HG02852 (cell line): ENCODE measurements at regions not wholly inside any gene's neighbourhood (a gene's known extent, or its start where the extent isn't known, plus 50 kb on each side); places are given as distances from the start of the nearest gene placed in this dataset.

ENCODE experiments used
- ATAC-seq: cut with Tn5 transposase; IDR thresholded peaks from one replicate; pipeline ENCODE4 v1.9.1; 2021; ENCODE audit warnings: mild to moderate bottlenecking, moderate library complexity; ENCODE audit not compliant: unreplicated experiment

DNA sequence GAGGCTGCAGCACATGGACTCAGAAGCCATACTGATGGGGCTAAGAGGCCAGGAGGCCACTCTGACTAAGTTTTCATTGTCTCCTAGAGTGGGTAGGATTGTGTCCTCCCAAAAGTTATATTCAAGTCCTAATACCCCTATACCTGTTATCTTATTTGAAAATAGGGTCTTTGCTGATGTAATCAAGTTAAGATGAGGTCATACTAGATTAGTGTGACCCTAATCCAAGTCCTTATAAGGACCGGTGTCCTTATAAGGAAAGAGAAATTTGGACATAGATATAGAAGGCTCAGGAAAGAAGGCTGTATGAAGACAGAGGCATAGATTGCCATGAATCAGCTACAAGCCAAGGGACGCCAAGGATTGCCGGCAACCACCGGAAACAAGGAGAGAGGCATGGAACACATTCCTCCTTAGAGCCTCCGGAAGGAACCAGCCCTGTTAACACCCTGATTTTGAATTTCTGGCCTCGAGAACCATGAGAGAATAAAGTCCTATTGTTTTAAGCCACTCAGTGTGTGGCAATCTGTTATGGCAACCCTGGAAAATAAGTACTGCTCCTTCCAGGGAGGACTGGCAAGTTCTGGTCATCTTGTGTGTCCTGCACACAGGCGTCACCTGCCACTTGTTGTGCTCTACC lies 157.0 kb downstream of the EMX2 start:
- ATAC-seq: no peak

DNA sequence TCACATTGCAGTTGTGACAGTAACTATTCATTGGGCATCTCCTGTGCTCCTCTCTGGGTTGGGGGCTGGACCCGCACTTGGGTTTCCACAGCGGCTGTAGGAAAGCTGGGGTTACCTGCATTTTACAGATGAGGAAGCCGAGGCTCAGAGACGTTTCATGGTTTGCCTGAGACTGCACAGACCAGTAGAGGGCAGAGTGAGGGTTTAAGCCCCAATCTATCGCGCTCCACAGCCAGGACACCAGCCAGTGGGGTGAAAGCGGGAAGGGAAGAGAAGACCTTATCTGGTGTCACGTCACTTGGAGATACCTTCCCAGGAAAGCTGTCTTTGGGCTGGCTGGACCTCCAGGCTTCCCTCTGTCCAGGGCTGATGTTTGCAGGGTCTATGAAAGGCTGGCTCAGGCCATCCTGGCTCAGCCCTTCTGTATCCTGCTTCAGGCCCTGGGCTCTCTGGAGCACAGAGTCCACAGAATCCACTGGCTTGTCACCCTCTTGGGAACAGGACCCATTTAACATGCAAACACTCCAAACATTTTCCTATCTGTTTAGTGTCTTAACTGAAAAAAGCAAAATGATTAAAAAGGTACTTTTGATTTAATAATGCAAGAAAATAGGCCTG lies 167.7 kb downstream of the EMX2 start:
- no peak for ATAC-seq

DNA sequence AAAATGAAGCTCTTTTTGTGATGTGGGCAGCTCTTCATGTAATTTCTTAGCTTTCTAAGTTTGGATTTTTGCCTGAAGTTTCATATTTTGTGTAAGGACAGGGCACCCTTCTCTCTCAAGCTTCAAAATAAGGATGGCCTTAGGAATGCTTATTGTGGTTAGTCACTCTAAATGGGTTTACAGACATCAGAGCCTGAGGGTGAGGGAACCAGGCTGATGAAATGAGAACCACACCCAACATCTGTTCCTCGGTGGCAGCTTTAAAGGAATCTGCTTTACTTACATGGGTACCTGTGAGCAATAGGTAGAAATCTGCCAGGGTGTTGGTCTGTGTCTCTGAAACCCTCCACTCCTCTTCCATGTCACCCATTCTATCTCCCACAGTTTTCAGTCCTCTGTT lies 174.3 kb downstream of the EMX2 start:
- ATAC-seq: no peak

DNA sequence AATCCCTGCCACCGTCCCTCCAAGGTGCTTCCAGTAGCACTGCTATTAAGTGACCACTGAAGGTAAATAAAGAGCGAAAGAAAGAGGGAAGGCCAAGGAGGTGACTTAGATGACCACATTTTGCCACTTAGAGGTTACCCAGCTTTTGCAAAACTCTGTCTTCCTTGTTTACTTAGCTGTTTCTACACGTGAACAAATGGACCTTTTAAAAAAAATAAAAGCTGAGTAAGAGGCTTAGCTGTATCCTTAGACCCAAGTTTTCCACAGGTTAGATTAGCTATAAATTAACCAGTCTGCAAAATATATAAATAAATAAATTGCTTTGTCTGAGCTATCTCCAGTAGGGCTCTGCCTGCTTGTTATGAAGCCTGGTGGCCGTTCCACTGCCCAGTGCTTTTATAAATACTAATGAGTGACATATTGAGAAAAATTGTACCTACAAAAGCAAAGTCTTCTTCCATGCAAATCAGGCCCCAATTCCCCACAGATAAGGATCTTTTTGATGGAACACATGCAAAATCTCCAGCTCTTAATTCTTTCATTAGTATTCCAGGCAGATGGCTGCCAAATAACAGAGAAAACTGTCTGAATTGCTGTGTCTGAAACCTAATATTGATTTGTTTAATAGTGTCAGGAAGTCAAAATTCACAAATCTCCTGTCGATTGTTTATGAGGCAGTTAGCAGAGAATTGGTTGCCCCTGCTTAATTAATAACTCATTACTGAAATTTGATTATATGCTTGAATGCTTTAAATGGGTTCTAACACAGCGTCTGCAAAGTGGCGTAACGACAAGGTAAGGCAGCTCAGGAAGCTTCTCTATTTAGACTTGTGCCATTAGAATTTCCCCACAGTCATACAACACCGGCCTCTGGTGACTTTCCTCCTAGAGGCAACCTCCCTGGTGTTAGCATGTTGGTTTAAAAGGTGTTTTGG lies 176.7 kb downstream of the EMX2 start:
- no peak for ATAC-seq

DNA sequence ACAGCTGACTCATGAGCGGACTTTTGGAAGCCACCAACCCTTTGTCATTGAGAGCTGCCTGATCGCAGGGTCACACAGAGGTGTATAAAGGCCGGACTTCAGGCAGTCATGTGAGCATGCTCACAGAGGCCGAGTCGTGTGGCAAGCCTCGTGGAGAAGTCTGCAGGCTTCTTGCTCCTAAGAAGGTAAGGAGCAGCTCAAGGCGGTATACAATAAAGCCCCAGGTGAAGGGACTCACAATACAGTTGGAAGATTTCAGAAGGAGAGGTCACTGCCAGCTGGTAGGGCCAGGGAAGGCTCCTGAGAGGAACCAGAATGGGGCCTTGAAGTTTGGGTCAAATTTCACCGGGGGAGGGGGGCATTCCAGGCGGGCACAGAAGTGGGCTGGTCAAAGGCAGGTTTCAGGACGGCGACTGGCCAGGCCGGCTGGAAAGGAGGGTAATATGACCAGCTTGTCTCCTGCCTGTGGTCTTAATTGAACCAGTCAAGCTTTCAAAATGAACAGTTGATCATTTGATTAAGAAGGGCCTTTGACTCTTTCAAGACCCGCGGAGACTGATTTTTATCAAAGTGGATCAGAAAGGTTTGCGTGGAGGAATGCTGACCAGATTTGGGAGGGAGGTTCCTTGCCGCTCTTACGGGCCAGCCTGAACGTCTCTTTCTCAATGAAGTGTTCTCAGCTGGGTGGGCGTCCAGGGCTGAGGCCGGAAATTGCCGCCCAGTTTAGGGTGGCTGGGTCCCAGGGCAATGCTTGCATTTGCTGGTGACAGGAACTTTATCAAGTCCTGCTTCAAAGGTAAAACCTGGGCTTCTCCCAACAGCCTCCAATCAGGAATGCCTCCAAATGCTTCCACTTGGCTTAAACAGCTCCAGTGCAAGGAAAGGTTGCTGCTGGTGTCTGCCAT lies 178.6 kb downstream of the EMX2 start:
- no peak for ATAC-seq

DNA sequence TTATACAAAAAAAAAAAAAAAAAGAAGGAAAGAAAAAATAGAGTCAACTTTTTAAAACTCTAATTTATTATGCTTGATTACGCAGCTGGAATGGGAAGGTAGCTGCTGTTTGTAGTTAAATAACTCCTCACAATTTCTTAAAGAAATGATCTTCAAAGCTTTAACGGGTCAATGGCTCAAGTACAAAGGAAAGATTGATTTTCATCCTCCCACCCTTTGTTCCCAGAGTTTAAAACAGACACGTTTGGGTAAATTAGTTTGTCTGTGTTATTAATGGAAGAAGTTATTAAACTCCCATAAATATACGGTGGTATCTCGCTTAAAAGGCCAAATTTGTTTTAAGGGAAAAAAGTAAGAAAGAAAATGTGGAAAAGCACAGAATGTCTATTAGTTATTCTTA lies 179.3 kb downstream of the EMX2 start:
- no peak for ATAC-seq

DNA sequence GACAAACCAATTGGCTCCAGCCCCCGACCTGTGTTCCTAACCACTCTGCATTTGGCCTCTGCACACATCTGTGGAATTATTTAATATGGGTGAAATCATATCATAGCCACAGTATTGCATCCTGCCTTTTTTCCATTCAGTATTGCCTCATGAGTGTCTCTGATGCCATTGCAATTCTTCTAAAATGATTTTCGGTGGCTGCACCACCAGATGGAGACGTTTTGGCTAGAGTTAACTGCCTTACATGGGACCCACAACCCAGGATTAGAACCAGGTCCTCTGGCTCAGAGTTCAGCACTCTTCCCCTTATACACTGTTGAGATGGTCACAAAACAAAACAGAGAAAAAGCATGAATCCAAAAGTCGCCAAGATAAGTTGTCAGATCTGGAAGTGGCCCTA lies 180.8 kb downstream of the EMX2 start:
- ATAC-seq: no peak

DNA sequence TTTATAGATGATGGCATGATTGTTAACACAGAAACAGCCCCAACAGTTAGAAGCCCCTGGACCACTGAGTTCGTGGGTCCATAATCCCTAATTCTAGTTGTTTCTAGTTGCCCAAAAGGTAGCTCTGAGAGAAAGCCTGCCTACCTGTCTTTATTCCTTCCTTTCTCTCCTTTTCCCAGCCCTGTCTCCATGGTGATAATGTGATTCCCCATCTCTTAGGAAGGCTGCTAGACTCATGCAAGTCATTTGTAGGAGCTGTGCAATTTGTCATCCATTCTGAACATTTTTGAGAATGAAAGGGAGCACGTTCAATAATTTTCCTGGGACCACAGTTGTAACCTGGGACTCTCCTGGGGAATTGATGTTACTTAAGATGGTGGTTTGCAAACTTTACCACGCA lies 183.4 kb downstream of the EMX2 start:
- ATAC-seq: no peak

DNA sequence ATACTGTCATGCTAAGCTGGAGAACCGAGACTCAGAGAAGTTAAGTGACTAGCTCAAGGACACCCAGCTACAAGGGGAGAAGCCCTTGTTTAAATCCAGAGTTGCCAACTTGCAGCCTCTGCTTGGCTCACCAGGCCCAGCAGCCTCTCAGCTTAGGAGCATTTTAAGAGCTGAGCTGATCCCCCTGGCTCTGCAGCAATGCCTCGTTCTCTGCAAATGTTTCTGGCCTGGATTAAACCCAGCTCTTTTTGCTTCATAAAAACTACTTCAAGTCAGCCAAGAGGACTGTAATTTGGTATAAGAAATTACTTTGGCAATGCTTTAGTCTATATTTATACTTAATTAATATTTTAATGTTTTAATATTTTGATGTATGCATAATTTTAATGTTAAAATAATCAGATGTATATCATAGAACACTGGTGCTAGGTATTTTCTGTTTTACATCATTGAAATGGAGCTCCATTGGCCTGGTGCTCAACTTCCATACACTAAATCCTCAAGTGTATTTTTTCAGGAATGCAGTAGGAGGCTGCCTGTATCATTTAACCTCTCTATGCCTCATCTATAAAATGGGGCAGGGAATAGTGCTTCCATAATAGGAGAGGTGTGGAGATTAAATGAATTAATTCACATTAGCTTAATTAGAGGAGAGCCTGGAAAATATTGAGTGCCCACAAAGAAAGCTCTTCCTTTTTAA lies 184.2 kb downstream of the EMX2 start:
- no peak for ATAC-seq

DNA sequence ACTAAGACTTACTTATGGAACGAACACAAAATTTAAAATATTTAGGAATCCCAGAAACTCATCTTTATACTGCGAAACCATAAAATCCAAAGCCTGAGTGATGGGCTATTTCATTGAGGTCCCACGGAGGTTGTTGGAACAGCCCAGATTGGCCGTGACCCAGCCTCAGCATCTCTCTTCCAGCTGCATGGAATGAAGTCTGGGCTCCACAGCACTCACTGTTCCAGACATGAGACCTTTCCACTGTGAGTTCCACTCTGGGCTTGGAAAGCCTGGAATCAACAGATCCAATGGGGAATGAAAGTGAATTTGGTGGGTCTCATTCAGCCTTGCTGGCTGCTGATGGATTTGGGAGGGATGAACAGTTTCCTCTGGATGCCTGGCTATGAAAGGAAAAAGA lies 184.9 kb downstream of the EMX2 start:
- ATAC-seq: no peak

DNA sequence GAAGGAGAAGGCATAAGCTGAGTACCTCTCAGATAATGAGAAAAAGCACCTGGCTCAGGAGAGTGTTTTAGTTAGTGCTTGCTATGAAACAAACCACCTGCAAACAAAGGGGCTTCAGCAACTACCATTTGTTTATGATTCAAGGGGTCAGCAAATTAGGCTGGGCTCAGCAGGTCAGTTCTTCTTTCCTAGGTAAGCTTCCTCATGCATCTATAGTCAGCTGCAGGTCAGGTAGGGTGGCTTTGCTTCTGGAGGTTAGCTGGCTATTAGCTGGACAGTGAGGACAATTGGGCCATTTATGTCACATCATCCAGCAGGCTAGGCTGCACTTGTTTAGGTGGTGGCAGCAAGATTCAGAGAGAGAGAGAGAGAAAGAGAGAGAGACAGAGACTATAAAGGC lies 185.5 kb downstream of the EMX2 start:
- no peak for ATAC-seq

DNA sequence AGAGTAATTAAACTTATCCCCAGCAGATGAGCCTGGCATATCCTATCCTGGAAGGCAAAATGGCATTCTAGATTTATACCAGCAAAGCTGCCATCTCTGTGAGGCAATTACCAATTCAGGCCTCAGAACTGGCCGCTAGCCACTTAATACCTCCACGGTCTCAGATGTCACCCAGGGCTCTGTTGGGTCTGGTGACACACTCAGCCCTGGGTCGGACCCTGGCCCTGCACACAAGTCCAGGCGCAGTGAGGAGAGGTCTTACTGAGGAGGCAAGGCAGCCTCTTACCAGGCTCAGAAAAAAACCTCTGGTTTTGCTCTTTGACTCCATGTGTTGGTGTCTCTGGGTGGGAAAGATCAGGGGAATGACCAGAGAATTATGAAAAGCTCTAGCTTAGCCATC lies 186.6 kb downstream of the EMX2 start:
- ATAC-seq: no peak

DNA sequence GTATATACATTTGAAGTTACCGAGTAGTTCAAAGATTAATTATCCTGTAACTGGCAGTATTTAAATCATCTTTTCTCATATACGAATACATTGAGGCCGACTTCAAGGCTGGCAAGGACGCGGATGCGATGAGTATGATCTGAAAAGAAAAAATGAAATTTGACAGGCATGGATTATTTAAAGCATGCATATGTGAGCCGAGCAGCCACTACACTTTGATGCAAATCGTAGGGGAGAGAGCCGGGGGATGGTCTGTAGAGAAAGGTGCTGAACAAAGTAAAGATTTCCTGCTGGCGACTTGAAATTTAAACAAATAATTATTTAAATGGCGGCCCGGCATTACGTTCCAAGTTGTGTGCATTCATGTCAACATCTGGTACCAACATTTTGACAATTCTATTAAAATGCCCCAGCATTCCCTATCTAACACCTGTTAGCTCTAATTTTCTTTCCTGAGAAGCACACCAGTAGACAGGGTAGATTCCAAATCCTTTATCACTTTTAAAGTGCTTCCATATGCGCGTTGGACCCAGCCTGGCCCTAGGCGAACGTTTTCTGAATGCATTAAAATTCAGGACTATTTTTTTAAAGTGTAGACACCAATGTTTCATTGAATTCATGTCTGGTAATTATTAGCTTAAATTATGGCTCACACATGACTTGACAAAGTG lies 188.7 kb downstream of the EMX2 start:
- ATAC-seq: no peak

DNA sequence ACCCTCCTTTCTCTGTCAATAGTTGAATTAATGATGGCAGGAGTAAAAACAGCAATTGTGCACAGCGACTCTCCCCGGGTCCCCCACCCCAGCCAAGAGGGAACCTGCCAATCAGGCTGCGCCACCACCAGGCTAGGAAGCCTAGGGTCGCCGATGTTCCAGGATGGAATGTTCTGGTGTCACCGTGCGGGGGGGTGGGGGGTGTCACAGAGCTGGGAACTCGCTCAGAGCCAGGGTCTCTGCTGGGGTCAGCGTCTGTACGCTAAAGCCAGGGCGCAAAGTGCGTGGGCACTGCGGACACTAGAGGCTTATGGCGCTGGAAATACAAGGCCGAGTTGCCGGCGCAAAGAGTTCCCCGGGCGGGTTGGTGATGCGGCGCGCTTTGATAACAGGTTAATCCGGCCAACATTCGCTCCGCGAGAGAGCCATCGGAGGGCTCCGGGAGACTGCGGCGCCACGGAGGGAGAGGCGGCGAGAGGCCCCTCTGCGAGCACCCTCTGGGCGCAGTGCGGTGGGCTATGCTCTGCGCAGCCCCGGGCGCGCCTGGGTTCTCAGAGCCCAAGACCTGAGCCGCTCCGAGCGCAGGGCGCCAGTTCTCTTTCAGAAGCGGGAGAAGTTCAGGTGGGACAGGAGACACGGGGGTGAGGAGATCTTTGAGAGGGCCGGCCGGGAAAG lies 192.3 kb downstream of the EMX2 start:
- no peak for ATAC-seq

DNA sequence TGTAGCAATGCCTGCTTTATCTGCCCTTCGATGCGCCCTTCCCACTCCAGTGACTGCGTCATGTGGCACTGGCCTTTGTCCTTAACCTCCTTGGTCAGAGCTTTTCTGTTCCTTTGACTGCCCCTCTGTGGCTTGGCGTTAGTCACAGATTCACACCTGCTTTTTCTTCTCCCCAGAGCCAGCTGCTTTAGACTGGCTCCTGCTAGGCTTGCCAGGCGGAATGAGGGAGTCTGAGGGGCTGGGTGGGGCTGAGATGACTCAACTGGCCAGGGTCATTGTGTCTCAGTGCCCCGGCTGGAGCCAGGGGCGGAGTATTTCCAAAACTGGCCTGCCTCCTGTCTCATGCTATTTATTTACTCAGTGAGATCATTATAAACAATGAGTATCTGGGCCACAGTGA lies 194.1 kb downstream of the EMX2 start:
- no peak for ATAC-seq

DNA sequence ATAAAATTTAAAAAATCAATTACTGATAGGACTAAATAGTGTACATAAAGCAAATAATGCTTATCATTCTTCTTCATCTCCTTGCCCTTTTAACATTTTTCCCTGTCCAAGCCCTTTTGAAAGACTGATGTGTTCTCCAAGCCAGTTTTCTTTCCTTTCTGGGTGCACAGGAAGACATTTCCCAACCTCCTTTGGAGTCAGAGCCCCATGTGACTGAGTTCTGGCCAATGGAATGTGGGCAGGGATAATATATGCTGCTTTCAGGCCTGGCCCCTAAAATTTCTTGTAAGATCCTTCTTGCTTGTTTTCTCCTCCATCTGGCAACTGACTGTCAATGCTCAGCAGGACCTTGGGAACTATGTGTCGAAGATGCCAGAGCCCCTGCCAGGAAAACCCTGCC lies 197.5 kb downstream of the EMX2 start:
- no peak for ATAC-seq

DNA sequence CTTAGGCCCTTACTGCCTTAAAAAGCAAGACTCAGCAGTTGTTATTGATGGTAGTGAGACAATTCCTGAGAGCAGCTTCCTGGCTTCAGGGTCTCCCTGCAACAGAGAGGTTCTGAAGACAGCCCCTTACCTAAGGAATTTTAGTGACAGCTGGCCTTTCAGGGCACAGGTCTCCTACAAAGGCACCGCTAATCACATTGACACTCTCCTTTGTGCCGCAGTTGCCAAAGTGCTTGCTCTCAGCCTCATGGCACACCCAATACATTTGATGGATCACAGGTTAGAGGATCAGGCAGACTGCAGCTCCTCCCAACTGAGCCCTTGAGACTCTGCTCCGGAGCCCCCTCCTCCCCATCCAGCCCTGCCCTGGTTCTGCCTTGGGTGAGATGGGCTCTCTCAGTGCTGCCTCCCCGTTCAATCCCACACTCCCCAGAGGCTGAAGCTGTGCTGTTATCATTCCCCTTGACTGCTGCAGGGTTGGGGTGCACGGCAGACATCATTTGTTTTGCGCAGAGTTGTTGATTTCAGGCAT lies 198.2 kb downstream of the EMX2 start:
- no peak for ATAC-seq

DNA sequence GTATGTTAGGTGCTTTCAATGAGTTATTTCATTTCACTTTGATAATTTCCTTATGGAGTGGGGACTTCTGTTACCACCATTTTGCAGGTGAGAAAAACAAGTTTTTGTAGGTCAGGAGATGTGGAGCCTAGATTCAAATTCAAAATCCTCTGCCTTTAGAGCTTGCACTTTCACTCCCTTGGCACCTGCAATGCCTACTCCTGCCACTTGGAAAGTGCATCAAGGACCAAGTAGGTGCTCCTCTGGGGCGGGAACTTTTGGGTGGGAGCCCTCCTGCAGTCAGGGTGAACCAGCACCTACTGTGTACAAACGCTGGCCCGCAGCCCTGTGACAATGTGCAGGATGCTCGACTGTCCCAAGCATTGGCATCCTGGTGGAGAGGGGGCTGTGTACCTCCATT lies 199.0 kb downstream of the EMX2 start:
- ATAC-seq: no peak

DNA sequence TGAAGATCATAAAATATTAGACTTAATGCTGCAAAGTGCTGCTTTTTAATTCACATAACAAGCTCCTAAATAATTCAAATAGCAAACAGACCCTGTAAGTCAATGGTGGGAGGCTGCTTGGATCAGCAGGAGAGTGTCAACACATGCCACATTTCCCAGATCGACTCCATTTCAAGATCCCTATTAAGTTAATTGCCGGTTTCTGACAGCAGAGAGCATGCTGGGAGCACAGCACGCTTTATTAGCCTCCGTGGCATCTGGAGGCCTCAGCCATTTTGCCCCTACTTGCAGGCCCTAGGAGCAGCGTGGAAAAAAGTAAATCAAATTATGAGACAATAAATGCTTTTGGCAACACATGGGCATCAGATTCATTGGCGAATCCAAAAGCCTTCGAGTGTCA lies 201.0 kb downstream of the EMX2 start:
- ATAC-seq: no peak
